HG03457 (cell line): ENCODE measurements at regions not wholly inside any gene's neighbourhood (a gene's known extent, or its start where the extent isn't known, plus 50 kb on each side); places are given as distances from the start of the nearest gene placed in this dataset.

ENCODE experiments used
- ATAC-seq: cut with Tn5 transposase; IDR thresholded peaks from one replicate; pipeline ENCODE4 v1.9.1; 2021; ENCODE audit warnings: moderate number of reproducible peaks; ENCODE audit not compliant: unreplicated experiment

GRCh38 chr1:4086085-4086850 is 186.2 kb upstream of the C1orf174 start:
- no peak for ATAC-seq

- ATAC-seq: no peak
These were observed 186.8 kb upstream of the C1orf174 start for GRCh38 chr1:4086921-4087320.

- ATAC-seq: no peak
These were observed 187.7 kb upstream of the C1orf174 start for GRCh38 chr1:4087530-4088420.

GRCh38 chr1:4088676-4089075 is 188.6 kb upstream of the C1orf174 start:
- no peak for ATAC-seq

GRCh38 chr1:4089421-4090175 is 189.5 kb upstream of the C1orf174 start:
- ATAC-seq: no peak

GRCh38 chr1:4090556-4090955 is 190.5 kb upstream of the C1orf174 start:
- ATAC-seq: no peak

- no peak for ATAC-seq
These were observed 191.0 kb upstream of the C1orf174 start for GRCh38 chr1:4090976-4091660.

- ATAC-seq: no peak
These were observed 191.9 kb upstream of the C1orf174 start for GRCh38 chr1:4091996-4092395.

GRCh38 chr1:4093856-4094565 is 193.9 kb upstream of the C1orf174 start:
- ATAC-seq: no peak

- no peak for ATAC-seq
These were observed 195.4 kb upstream of the C1orf174 start for GRCh38 chr1:4095433-4095971.

- ATAC-seq: no peak
These were observed 201.5 kb upstream of the C1orf174 start for GRCh38 chr1:4101459-4102161.

- ATAC-seq: no peak
These were observed 205.3 kb upstream of the C1orf174 start for GRCh38 chr1:4105300-4105880.

GRCh38 chr1:4106731-4107130 is 206.7 kb upstream of the C1orf174 start:
- no peak for ATAC-seq

- ATAC-seq: no peak
These were observed 207.2 kb upstream of the C1orf174 start for GRCh38 chr1:4107291-4107690.

- ATAC-seq: no peak
These were observed 208.3 kb upstream of the C1orf174 start for GRCh38 chr1:4108331-4108730.

- ATAC-seq: no peak
These were observed 208.9 kb upstream of the C1orf174 start for GRCh38 chr1:4108758-4109627.

- no peak for ATAC-seq
These were observed 209.5 kb upstream of the C1orf174 start for GRCh38 chr1:4109628-4109940.

- no peak for ATAC-seq
These were observed 210.8 kb upstream of the C1orf174 start for GRCh38 chr1:4110888-4111287.
